GM12878 (cell line): ENCODE measurements at regions not wholly inside any gene's neighbourhood (a gene's known extent, or its start where the extent isn't known, plus 50 kb on each side); places are given as distances from the start of the nearest gene placed in this dataset.

Experiments used
- ATAC-seq: fragments of 200-7000 bp; cut with Tn5 transposase; 3 replicates; pipeline ENCODE4 v1.9.1; 2020; ENCODE audit warnings: mild to moderate bottlenecking, moderate library complexity
- BruUV-seq: library from RNA; stranded (reverse); fragments of 400-500 nt; replicated peaks from 2 replicates; lab custom pipeline; 2021; lab: Mats Ljungman, UMichigan
- CTCF ChIA-PET: fragments of 300-600 bp; sonication (Branson Sonifier 250); formaldehyde crosslinking; extraction: SDS; loops from one replicate; lab custom pipeline; 2021; ENCODE audit warnings: inconsistent platforms; lab: Yijun Ruan, JAX
- POLR2A ChIA-PET: fragments of 350-600 bp; formaldehyde crosslinking; extraction: SDS; loops from one replicate; lab custom pipeline; 2021; ENCODE audit warnings: inconsistent platforms; lab: Charles Lee
- RAD21 ChIA-PET: fragments of 300-600 bp; sonication (Branson Sonifier 250); formaldehyde crosslinking; loops from one replicate; lab custom pipeline; 2023; ENCODE audit warnings: antibody characterized with exemption; ENCODE audit not compliant: unreplicated experiment; lab: Charles Lee
- SMC1A ChIA-PET: fragments of 300-600 bp; sonication (Branson Sonifier 250); formaldehyde crosslinking; loops from one replicate; lab custom pipeline; 2023; ENCODE audit not compliant: unreplicated experiment, uncharacterized antibody; lab: Charles Lee
- DNase-seq: peaks from one replicate; pipeline ENCODE4 v3.0.0-alpha.2; 2011; ENCODE audit warnings: low read depth, low spot score
- FAIRE-seq: peaks from 3 replicates; lab custom pipeline; 2011; peaks lifted over from hg19 to GRCh38; lab: Jason Lieb, UNC
- H2AFZ ChIP-seq: 2 replicates; pipeline ENCODE4 v1.6.0; 2011; ENCODE audit warnings: low read depth, low read length, control low read depth; ENCODE audit not compliant: control insufficient read depth
- H3K27ac ChIP-seq: 2 replicates; pipeline ENCODE4 v1.5.1; 2011; ENCODE audit warnings: control low read depth; ENCODE audit not compliant: control insufficient read depth, insufficient read depth
- H3K27me3 ChIP-seq, 2 experiments: replicated peaks in 1 of 2; 2 replicates each; pipeline versions ENCODE4 v1.6.0 to v1.6.1; 2011; ENCODE audit warnings: low read length in 1 of 2; ENCODE audit not compliant: control insufficient read depth in 2 of 2, insufficient read depth in 2 of 2
- H3K36me3 ChIP-seq, 2 experiments: 2 replicates each; pipeline ENCODE4 v1.5.1; 2011; ENCODE audit warnings: low read length in 1 of 2; ENCODE audit not compliant: control insufficient read depth in 2 of 2, insufficient read depth in 2 of 2
- H3K4me1 ChIP-seq: 2 replicates; pipeline ENCODE4 v1.6.1; 2011; ENCODE audit warnings: mild to moderate bottlenecking, low read length, moderate library complexity, mixed read lengths; ENCODE audit not compliant: control insufficient read depth, insufficient read depth
- H3K4me2 ChIP-seq: 2 replicates; pipeline ENCODE4 v1.6.0; 2011; ENCODE audit warnings: control low read depth; ENCODE audit not compliant: control insufficient read depth, insufficient read depth
- H3K4me3 ChIP-seq: fragments of 200-600 bp; sonication (generic); 2 replicates; pipeline ENCODE4 v1.5.1; 2016
- H3K79me2 ChIP-seq: 2 replicates; pipeline ENCODE4 v1.6.0; 2011; ENCODE audit warnings: low read length; ENCODE audit not compliant: control insufficient read depth, insufficient read depth
- H3K9ac ChIP-seq: 2 replicates; pipeline ENCODE4 v1.8.0; 2011; ENCODE audit warnings: low read length, control low read depth, mixed read lengths; ENCODE audit not compliant: control insufficient read depth, insufficient read depth
- H3K9me3 ChIP-seq: replicated peaks from 3 replicates; pipeline ENCODE4 v1.5.1; 2011; ENCODE audit warnings: mild to moderate bottlenecking, low read length; ENCODE audit not compliant: control insufficient read depth, insufficient read depth
- H4K20me1 ChIP-seq: 2 replicates; pipeline ENCODE4 v1.6.0; 2011; ENCODE audit not compliant: control insufficient read depth, insufficient read depth
- ATF7 ChIP-seq: fragments of 450-650 bp; IDR thresholded peaks from 2 replicates; pipeline ENCODE4 v1.6.1; 2016; ENCODE audit warnings: low read depth, mild to moderate bottlenecking
- BHLHE40 ChIP-seq, 2 experiments: fragments of 450-650 bp in 1 of 2; IDR thresholded peaks; 2 replicates each; pipeline ENCODE4 v1.6.1; 2011 to 2017; ENCODE audit warnings: low read depth in 2 of 2, borderline replicate concordance in 1 of 2, improper control_type of control experiment in 1 of 2, low read length in 1 of 2, mild to moderate bottlenecking in 1 of 2
- CBFB ChIP-seq: IDR thresholded peaks from 2 replicates; pipeline ENCODE4 v1.6.1; 2016; ENCODE audit warnings: antibody characterized with exemption, low read depth
- CBX3 ChIP-seq: fragments of 200-600 bp; sonication (generic); IDR thresholded peaks from 2 replicates; pipeline ENCODE4 v1.6.1; 2016; ENCODE audit warnings: low read depth, borderline replicate concordance
- EGR1 ChIP-seq, 2 experiments: IDR thresholded peaks; 1 replicate in 1 of 2; 2 replicates in 1 of 2; pipeline ENCODE4 v1.6.1; 2011 to 2012; ENCODE audit warnings: low read depth in 2 of 2, low read length in 2 of 2, borderline replicate concordance in 1 of 2, mild to moderate bottlenecking in 1 of 2, moderate library complexity in 1 of 2
- HDAC2 ChIP-seq: fragments of 200-600 bp; sonication (generic); IDR thresholded peaks from 2 replicates; pipeline ENCODE4 v1.6.1; 2017
- JUNB ChIP-seq: IDR thresholded peaks from 2 replicates; pipeline ENCODE4 v1.6.1; 2016; ENCODE audit warnings: antibody characterized with exemption, mild to moderate bottlenecking
- KLF5 ChIP-seq: fragments of 450-650 bp; IDR thresholded peaks from 2 replicates; pipeline ENCODE4 v1.6.1; 2014; ENCODE audit warnings: mild to moderate bottlenecking; ENCODE audit not compliant: partially characterized antibody
- LARP7 ChIP-seq: fragments of 450-650 bp; IDR thresholded peaks from 2 replicates; pipeline ENCODE4 v1.6.1; 2017; ENCODE audit warnings: mild to moderate bottlenecking
- MYB ChIP-seq: fragments of 150-350 bp; IDR thresholded peaks from 2 replicates; pipeline ENCODE4 v1.6.1; 2014; ENCODE audit warnings: mild to moderate bottlenecking, low read depth, low read length, borderline replicate concordance
- NRF1 ChIP-seq: conservative IDR thresholded peaks from 2 replicates; pipeline ENCODE4 v1.6.1; 2011; ENCODE audit warnings: mild to moderate bottlenecking, low read depth, low read length, improper control_type of control experiment
- PKNOX1 ChIP-seq: fragments of 450-650 bp; IDR thresholded peaks from 2 replicates; pipeline ENCODE4 v1.6.1; 2016; ENCODE audit warnings: mild to moderate bottlenecking
- RAD21 ChIP-seq: IDR thresholded peaks from 2 replicates; pipeline ENCODE4 v1.6.1; 2011; ENCODE audit warnings: mild to moderate bottlenecking, low read depth, low read length, moderate library complexity; ENCODE audit not compliant: insufficient read depth
- RELA ChIP-seq: fragments of 450-650 bp; IDR thresholded peaks from 2 replicates; pipeline ENCODE4 v1.8.0; 2014; ENCODE audit warnings: borderline replicate concordance; ENCODE audit not compliant: partially characterized antibody
- RFX5 ChIP-seq: IDR thresholded peaks from 2 replicates; pipeline ENCODE4 v1.6.1; 2011; ENCODE audit warnings: low read depth, low read length, improper control_type of control experiment
- SMAD1 ChIP-seq: fragments of 450-650 bp; IDR thresholded peaks from 2 replicates; pipeline ENCODE4 v1.6.1; 2018; ENCODE audit warnings: mild to moderate bottlenecking, low read depth; ENCODE audit not compliant: partially characterized antibody
- SMC3 ChIP-seq: IDR thresholded peaks from 2 replicates; pipeline ENCODE4 v1.6.1; 2011; ENCODE audit warnings: low read length, improper control_type of control experiment, borderline replicate concordance
- SREBF1 ChIP-seq: IDR thresholded peaks from 2 replicates; pipeline ENCODE4 v1.6.1; 2012; ENCODE audit warnings: mild to moderate bottlenecking, low read length
- ZNF207 ChIP-seq: fragments of 450-650 bp; IDR thresholded peaks from 2 replicates; pipeline ENCODE4 v1.6.1; 2014; ENCODE audit warnings: antibody characterized with exemption, mild to moderate bottlenecking, borderline replicate concordance
- WGBS: methylation state at CpG from one replicate; pipeline ENCODE4 v1.1.6; 2016; ENCODE audit warnings: low lambda C conversion rate; ENCODE audit not compliant: insufficient replicate concordance, insufficient coverage; ENCODE audit errors: missing lambda C conversion rate; 5-methylcytosine and 5-hydroxymethylcytosine counted together
- in situ Hi-C: fragments of 300-500 bp; cut with MboI; formaldehyde crosslinking; loops from 9 replicates; pipeline ENCODE4 v1.14.3; 2018; ENCODE audit warnings: mixed read lengths
- intact Hi-C: fragments of 100-400 bp; cut with micrococcal nuclease; formaldehyde crosslinking; loops from one replicate; pipeline ENCODE4 v1.14.2; 2022; ENCODE audit not compliant: unreplicated experiment

GRCh38 chr13:55728247-55728646 is 1412.5 kb upstream of the PRR20A start:
- Histone ChIP-seq H3K27ac (no peak overlapping the region), H3K36me3 (no peaks in the 10 kb centered on the region), H3K4me3 (no peak overlapping the region), H3K79me2 (no peaks in the 10 kb centered on the region), H4K20me1 (no peaks in the 10 kb centered on the region), H3K9me3 (no peaks in the 10 kb centered on the region), H2AFZ (no peak overlapping the region), H3K4me2 (no peak overlapping the region), H3K27me3 (no peaks in the 10 kb centered on the region), H3K9ac (no peak overlapping the region), H3K4me1 (no peaks in the 10 kb centered on the region)
- intact Hi-C loops (no loop called here), in situ Hi-C loops (no loop called here)
- ChIA-PET SMC1A (no interaction called here), RAD21 (no interaction called here), POLR2A (no interaction called here), CTCF (no interaction called here)
- WGBS, result 21% methylated on average over 2 of the region's 2 CpGs
- no TSS peak for BruUV-seq
- DNase-seq (no peak), FAIRE-seq (no peak), ATAC-seq (no peak)
- TF ChIP-seq BHLHE40 (IDR thresholded peaks at IDR 0.05; ENCODE audit: borderline replicate concordance in 1 of 2, low read depth in 2 of 2, low read length in 1 of 2) (no peak), ZNF207 (no peak), MYB (no peak), NRF1 (no peak), KLF5 (no peak)

- no peaks in the 10 kb centered on the region for H3K9me3 ChIP-seq
- DNase-seq (no peak), ATAC-seq (no peak), FAIRE-seq (no peak)
- ChIA-PET RAD21 (no interaction called here), POLR2A (no interaction called here), SMC1A (no interaction called here), CTCF (no interaction called here)
- no peaks in the 10 kb centered on the region for H4K20me1 ChIP-seq
- H3K9ac ChIP-seq, result no peak overlapping the region
- H3K27me3 ChIP-seq, result no peaks in the 10 kb centered on the region
- intact Hi-C loops, result no loop called here
- no peak overlapping the region for H3K4me3 ChIP-seq
- H2AFZ ChIP-seq, result no peak overlapping the region
- no peak for TF ChIP-seq RFX5
- TF ChIP-seq SMAD1, result no peak
- no peak for TF ChIP-seq RELA
- no peak for TF ChIP-seq SMC3
- TF ChIP-seq HDAC2, result no peak
- no peak for TF ChIP-seq SREBF1
- no peak for TF ChIP-seq CBX3
- TF ChIP-seq PKNOX1, result no peak
- no peak for TF ChIP-seq CBFB
- no peak for TF ChIP-seq ATF7
- no peak for TF ChIP-seq EGR1 (IDR thresholded peaks at IDR 0.05; ENCODE audit: borderline replicate concordance in 1 of 2, low read depth in 2 of 2, low read length in 2 of 2)
- TF ChIP-seq JUNB, result no peak
- TF ChIP-seq RAD21, result no peak
- no peak for TF ChIP-seq LARP7
- H3K4me2 ChIP-seq, result no peak overlapping the region
- in situ Hi-C loops, result no loop called here
- no TSS peak for BruUV-seq
- no peak overlapping the region for H3K27ac ChIP-seq
- no peaks in the 10 kb centered on the region for H3K4me1 ChIP-seq
- WGBS, result 0% methylated on average over 2 of the region's 2 CpGs
- no peaks in the 10 kb centered on the region for H3K79me2 ChIP-seq
- H3K36me3 ChIP-seq, result no peaks in the 10 kb centered on the region
These were observed 1394.9 kb upstream of the PRR20A start for GRCh38 chr13:55745828-55746227.
